DND-41 (cell line): ENCODE measurements at regions not wholly inside any gene's neighbourhood (a gene's known extent, or its start where the extent isn't known, plus 50 kb on each side); places are given as distances from the start of the nearest gene placed in this dataset.
"Not testable (repeated sequence)": the region's sequence is repeated elsewhere in the genome, so short reads cannot be mapped to it uniquely, and the experiment has no call there.

Experiments used
- ATAC-seq: fragments of 200-7000 bp; cut with Tn5 transposase; 3 replicates; pipeline ENCODE4 v1.9.1; 2021; ENCODE audit warnings: low read depth; ENCODE audit not compliant: insufficient read depth
- DNase-seq: peaks from one replicate; pipeline ENCODE4 v3.0.0-alpha.2; 2020
- H2AFZ ChIP-seq: 2 replicates; pipeline ENCODE4 v1.6.0; 2012; ENCODE audit warnings: low read depth, low read length
- H3K27ac ChIP-seq: 2 replicates; pipeline ENCODE4 v1.5.1; 2012; ENCODE audit warnings: low read length, inconsistent platforms
- H3K27me3 ChIP-seq: fragments of 200-600 bp; sonication (generic); 2 replicates; pipeline ENCODE4 v1.6.0; 2012; ENCODE audit warnings: low read length, mild to moderate bottlenecking, inconsistent platforms; ENCODE audit not compliant: insufficient read depth, poor library complexity
- H3K36me3 ChIP-seq: 2 replicates; pipeline ENCODE4 v1.5.1; 2012; ENCODE audit warnings: low read length, inconsistent platforms; ENCODE audit not compliant: insufficient read depth
- H3K4me1 ChIP-seq: 2 replicates; pipeline ENCODE4 v1.5.1; 2012; ENCODE audit warnings: mild to moderate bottlenecking, low read length; ENCODE audit not compliant: insufficient read depth
- H3K4me2 ChIP-seq: 2 replicates; pipeline ENCODE4 v1.6.0; 2012; ENCODE audit warnings: mild to moderate bottlenecking, moderate library complexity, low read length, inconsistent platforms; ENCODE audit not compliant: insufficient read depth
- H3K4me3 ChIP-seq, 2 experiments: fragments of 200-600 bp in 1 of 2; shearing (Covaris generic) in 1 of 2; 2 replicates each; pipeline ENCODE4 v1.5.1; 2012 to 2016; ENCODE audit warnings: inconsistent platforms in 2 of 2, low read length in 2 of 2, mild to moderate bottlenecking in 2 of 2, low read depth in 1 of 2, moderate library complexity in 1 of 2
- H3K79me2 ChIP-seq: 2 replicates; pipeline ENCODE4 v1.6.0; 2012; ENCODE audit warnings: low read length, inconsistent platforms; ENCODE audit not compliant: insufficient read depth
- H3K9ac ChIP-seq: 2 replicates; pipeline ENCODE4 v1.6.0; 2012; ENCODE audit warnings: low read depth, mild to moderate bottlenecking, inconsistent platforms, low read length, moderate library complexity
- H3K9me3 ChIP-seq: 2 replicates; pipeline ENCODE4 v1.5.1; 2012; ENCODE audit warnings: low read length, moderate library complexity, mild to moderate bottlenecking, inconsistent platforms; ENCODE audit not compliant: insufficient read depth, severe bottlenecking
- H4K20me1 ChIP-seq: 2 replicates; pipeline ENCODE4 v1.6.0; 2012; ENCODE audit warnings: low read length; ENCODE audit not compliant: insufficient read depth
- CTCF ChIP-seq: IDR thresholded peaks from 2 replicates; pipeline ENCODE4 v1.5.1; 2012; ENCODE audit warnings: borderline replicate concordance, low read length, moderate library complexity, mild to moderate bottlenecking; ENCODE audit not compliant: poor library complexity, severe bottlenecking; ENCODE audit errors: extremely low read depth
- EZH2 ChIP-seq: IDR thresholded peaks from 3 replicates; pipeline ENCODE4 v1.6.1; 2012; ENCODE audit warnings: borderline replicate concordance, low read depth, mild to moderate bottlenecking, moderate library complexity, low read length, inconsistent platforms; ENCODE audit not compliant: severe bottlenecking

- Histone ChIP-seq H3K36me3 (no peaks in the 10 kb centered on the region), H3K27ac (no peak overlapping the region), H3K9ac (no peak overlapping the region), H4K20me1 (no peaks in the 10 kb centered on the region), H3K4me2 (no peak overlapping the region), H3K9me3 (no peaks in the 10 kb centered on the region), H3K79me2 (no peaks in the 10 kb centered on the region), H3K4me1 (no peaks in the 10 kb centered on the region), H3K27me3 (no peaks in the 10 kb centered on the region), H3K4me3 (no peak overlapping the region), H2AFZ (no peak overlapping the region)
- no peak for DNase-seq
- no peak for ATAC-seq
- no peak for TF ChIP-seq CTCF
Observed at GRCh38 chr10:130353928-130354572, 217.9 kb downstream of the GLRX3 start.

- Histone ChIP-seq H3K9me3 (no peaks in the 10 kb centered on the region), H3K4me2 (no peak overlapping the region), H3K4me3 (no peak overlapping the region), H4K20me1 (no peaks in the 10 kb centered on the region), H3K27ac (no peak overlapping the region), H3K79me2 (no peaks in the 10 kb centered on the region), H2AFZ (no peak overlapping the region), H3K36me3 (no peaks in the 10 kb centered on the region), H3K27me3 (no peaks in the 10 kb centered on the region), H3K4me1 (no peaks in the 10 kb centered on the region), H3K9ac (no peak overlapping the region)
- DNase-seq (no peak), ATAC-seq (no peak)
- TF ChIP-seq CTCF: no peak
- no peak for TF ChIP-seq EZH2
Observed at GRCh38 chr10:130354573-130354954, 218.4 kb downstream of the GLRX3 start.

GRCh38 chr10:130354976-130355795 is 219.0 kb downstream of the GLRX3 start:
- DNase-seq (no peak), ATAC-seq (no peak)
- H3K27ac ChIP-seq: no peak overlapping the region
- no peaks in the 10 kb centered on the region for H3K27me3 ChIP-seq
- no peak for TF ChIP-seq EZH2
- no peak for TF ChIP-seq CTCF
- H3K9ac ChIP-seq: no peak overlapping the region
- no peaks in the 10 kb centered on the region for H3K79me2 ChIP-seq
- H2AFZ ChIP-seq: no peak overlapping the region
- H3K36me3 ChIP-seq: no peaks in the 10 kb centered on the region
- no peak overlapping the region for H3K4me2 ChIP-seq
- H4K20me1 ChIP-seq: no peaks in the 10 kb centered on the region
- no peak overlapping the region for H3K4me3 ChIP-seq
- no peaks in the 10 kb centered on the region for H3K9me3 ChIP-seq
- no peaks in the 10 kb centered on the region for H3K4me1 ChIP-seq

- not testable (repeated sequence) for H2AFZ ChIP-seq, H4K20me1 ChIP-seq, H3K27me3 ChIP-seq, H3K9me3 ChIP-seq, H3K4me1 ChIP-seq, H3K4me3 ChIP-seq, DNase-seq, ATAC-seq, H3K9ac ChIP-seq, H3K4me2 ChIP-seq, H3K27ac ChIP-seq, H3K36me3 ChIP-seq, H3K79me2 ChIP-seq
Observed at GRCh38 chr10:130356429-130356828, 220.2 kb downstream of the GLRX3 start.
